ENCODE measurements at regions not wholly inside any gene's neighbourhood (a gene's known extent, or its start where the extent isn't known, plus 50 kb on each side); places are given as distances from the start of the nearest gene placed in this dataset.

GRCh38 chr1:87951409-87951808, 622.7 kb downstream of the LMO4 start:
- Histone ChIP-seq H3K27ac (ENCODE audit: low read depth in 1 of 2, low read length in 2 of 2) (no peak overlapping the region), H3K9me3 (ENCODE audit: control insufficient read depth in 1 of 2, insufficient read depth in 1 of 2, low read length in 2 of 2) (no peaks in the 10 kb centered on the region), H3K36me3 (ENCODE audit: insufficient read depth, low read length) (no peaks in the 10 kb centered on the region), H3K27me3 (ENCODE audit: control insufficient read depth in 1 of 2, insufficient read depth in 2 of 2, low read length in 2 of 2) (no peaks in the 10 kb centered on the region), H3K4me3 (ENCODE audit: low read length) (no peak overlapping the region), H3K4me1 (ENCODE audit: insufficient read depth, low read length) (no peaks in the 10 kb centered on the region)
- ATAC-seq (ENCODE audit: poor library complexity) = no peak
- CTCF ChIA-PET = no interaction called here
- Mint-ChIP-seq H3K27ac (no peak overlapping the region), H3K36me3 (ENCODE audit: low read depth) (no peaks in the 10 kb centered on the region), H3K9me3 (no peaks in the 10 kb centered on the region), H3K4me1 (ENCODE audit: low read depth) (no peaks in the 10 kb centered on the region), H3K27me3 (peaks cover 32% of the 10 kb centered on the region), H3K4me3 (no peak overlapping the region)
- no peak for DNase-seq
- POLR2A ChIA-PET = no interaction called here
- TF ChIP-seq CTCF (IDR thresholded peaks at IDR 0.05) = no peak
- intact Hi-C loops (cut with DNase I, micrococcal nuclease) = loop anchor here (5.0 to 10.0 kb wide), 2 partner anchors 627 to 819 kb away; partner anchors contain the start of gene LMO4 (in 1 of the 2)

- CTCF ChIA-PET = interaction anchor here (0.9 kb wide), 1 partner anchor 9 kb away, joined by 3 read pairs; no protein-coding TSS in a partner anchor
- DNase-seq (no peak), ATAC-seq (ENCODE audit: poor library complexity) (no peak)
- TF ChIP-seq CTCF (IDR thresholded peaks at IDR 0.05) = no peak
- Mint-ChIP-seq H3K27me3 (peaks cover 32% of the 10 kb centered on the region), H3K4me3 (no peak overlapping the region), H3K36me3 (ENCODE audit: low read depth) (no peaks in the 10 kb centered on the region), H3K4me1 (ENCODE audit: low read depth) (no peaks in the 10 kb centered on the region), H3K27ac (no peak overlapping the region), H3K9me3 (no peaks in the 10 kb centered on the region)
- intact Hi-C loops (cut with DNase I, micrococcal nuclease) = loop anchor here (5.0 to 10.0 kb wide), 2 partner anchors 627 to 820 kb away; partner anchors contain the start of gene LMO4 (in 1 of the 2)
- no peaks in the 10 kb centered on the region for H3K27me3 ChIP-seq (ENCODE audit: control insufficient read depth in 1 of 2, insufficient read depth in 2 of 2, low read length in 2 of 2)
- H3K9me3 ChIP-seq (ENCODE audit: control insufficient read depth in 1 of 2, insufficient read depth in 1 of 2, low read length in 2 of 2) = no peaks in the 10 kb centered on the region
- H3K36me3 ChIP-seq (ENCODE audit: insufficient read depth, low read length) = no peaks in the 10 kb centered on the region
- POLR2A ChIA-PET = no interaction called here
- no peak overlapping the region for H3K4me3 ChIP-seq (ENCODE audit: low read length)
- no peak overlapping the region for H3K27ac ChIP-seq (ENCODE audit: low read depth in 1 of 2, low read length in 2 of 2)
- H3K4me1 ChIP-seq (ENCODE audit: insufficient read depth, low read length) = no peaks in the 10 kb centered on the region
Observed at GRCh38 chr1:87951852-87952251, 623.2 kb downstream of the LMO4 start.

DNA sequence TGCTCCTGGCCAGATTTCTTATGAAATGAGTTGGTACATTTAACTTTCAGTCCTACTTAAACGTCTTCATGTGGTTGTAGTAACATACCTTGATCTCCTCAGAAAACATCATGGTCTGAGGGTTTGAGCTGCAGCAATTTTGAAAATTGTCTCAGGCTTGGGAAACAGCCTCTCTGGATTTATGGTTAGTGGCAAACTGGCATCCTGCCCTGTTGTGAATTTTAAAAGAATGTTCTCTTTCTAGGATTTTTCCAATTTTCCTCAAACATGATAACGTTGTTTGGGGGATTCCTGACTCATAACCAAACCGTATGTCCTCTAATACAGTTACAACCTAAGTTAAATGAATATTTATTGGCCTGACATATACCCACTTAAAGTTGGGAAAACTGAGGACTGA, 624.4 kb downstream of the LMO4 start:
- Histone ChIP-seq H3K4me3 (ENCODE audit: low read length) (no peak overlapping the region), H3K27me3 (ENCODE audit: control insufficient read depth in 1 of 2, insufficient read depth in 2 of 2, low read length in 2 of 2) (no peaks in the 10 kb centered on the region), H3K4me1 (ENCODE audit: insufficient read depth, low read length) (no peaks in the 10 kb centered on the region), H3K36me3 (ENCODE audit: insufficient read depth, low read length) (no peaks in the 10 kb centered on the region), H3K9me3 (ENCODE audit: control insufficient read depth in 1 of 2, insufficient read depth in 1 of 2, low read length in 2 of 2) (no peaks in the 10 kb centered on the region), H3K27ac (ENCODE audit: low read depth in 1 of 2, low read length in 2 of 2) (no peak overlapping the region)
- no peak for TF ChIP-seq CTCF (IDR thresholded peaks at IDR 0.05)
- Mint-ChIP-seq H3K4me1 (ENCODE audit: low read depth) (no peaks in the 10 kb centered on the region), H3K27me3 (peaks cover 32% of the 10 kb centered on the region), H3K9me3 (no peaks in the 10 kb centered on the region), H3K27ac (no peak overlapping the region), H3K36me3 (ENCODE audit: low read depth) (no peaks in the 10 kb centered on the region), H3K4me3 (no peak overlapping the region)
- no peak for DNase-seq
- no peak for ATAC-seq (ENCODE audit: poor library complexity)
- intact Hi-C loops (cut with DNase I, micrococcal nuclease) = loop anchor here (1.0 to 10.0 kb wide), 4 partner anchors 627 to 821 kb away; partner anchors contain the start of gene LMO4 (in 1 of the 2)
- ChIA-PET POLR2A (interaction anchor here (1.2 to 1.4 kb wide), 2 partner anchors 624 to 626 kb away, joined by 3 to 4 read pairs; partner anchors contain the start of gene LMO4), CTCF (interaction anchor here (0.6 to 1.4 kb wide), 7 partner anchors 8 to 660 kb away, joined by 3 to 11 read pairs (median 4); no protein-coding TSS in a partner anchor)

All from CD4-positive, alpha-beta T cell (primary cell).